A549 (cell line): ENCODE measurements at regions not wholly inside any gene's neighbourhood (a gene's known extent, or its start where the extent isn't known, plus 50 kb on each side); places are given as distances from the start of the nearest gene placed in this dataset.

Experiments
- ATAC-seq, 2 experiments: fragments of 200-7000 bp in 1 of 2; fragments of >200 bp in 1 of 2; cut with Nextera tagmentation in 1 of 2; cut with Tn5 transposase in 1 of 2; 3 replicates each; pipeline versions ENCODE4 v1.8.0 to v1.9.1; 2018 to 2020; ENCODE audit warnings: mild to moderate bottlenecking in 1 of 2, moderate library complexity in 1 of 2
- CTCF ChIA-PET: fragments of 300-600 bp; sonication (Branson Sonifier 250); formaldehyde crosslinking; extraction: SDS; loops from one replicate; lab custom pipeline; 2021; ENCODE audit warnings: antibody characterized with exemption, inconsistent platforms; lab: Yijun Ruan, JAX
- POLR2A ChIA-PET: fragments of 350-600 bp; formaldehyde crosslinking; extraction: SDS; loops from one replicate; lab custom pipeline; 2021; ENCODE audit warnings: antibody characterized with exemption, inconsistent platforms; lab: Yijun Ruan, JAX
- DNase-seq, 2 experiments: peaks; one replicate each; pipeline versions ENCODE4 v3.0.0 to v3.0.0-alpha.2; 2011 to 2016; ENCODE audit warnings: low read depth in 1 of 2, low spot score in 1 of 2
- FAIRE-seq: peaks from 2 replicates; lab custom pipeline; 2011; peaks lifted over from hg19 to GRCh38; lab: Jason Lieb, UNC
- H3K27ac ChIP-seq, 2 experiments: fragments of >200 bp; sonication (Bioruptor Twin); formaldehyde crosslinking; 3 replicates each; pipeline ENCODE4 v1.5.1; 2016 to 2017
- H3K4me1 ChIP-seq: fragments of >200 bp; sonication (Bioruptor Twin); formaldehyde crosslinking; 3 replicates; pipeline ENCODE4 v1.6.1; 2016
- H3K4me2 ChIP-seq: fragments of >200 bp; sonication (Bioruptor Twin); formaldehyde crosslinking; 3 replicates; pipeline ENCODE4 v1.6.1; 2016
- H3K4me3 ChIP-seq: fragments of >200 bp; sonication (Bioruptor Twin); formaldehyde crosslinking; 3 replicates; pipeline ENCODE4 v1.5.1; 2016
- H3K9me3 ChIP-seq: fragments of >200 bp; sonication (Bioruptor Twin); formaldehyde crosslinking; 3 replicates; pipeline ENCODE4 v1.6.1; 2016
- BHLHE40 ChIP-seq: IDR thresholded peaks from 2 replicates; pipeline ENCODE4 v1.6.1; 2012; ENCODE audit warnings: low read depth, low read length, inconsistent platforms
- CEBPB ChIP-seq, 2 experiments: fragments of >200 bp in 1 of 2; sonication (Bioruptor Twin) in 1 of 2; formaldehyde crosslinking in 1 of 2; IDR thresholded peaks; 2 replicates each; pipeline ENCODE4 v1.6.1; 2012 to 2016
- CHD2 ChIP-seq: fragments of 150-350 bp; IDR thresholded peaks from 2 replicates; pipeline ENCODE4 v1.6.1; 2014; ENCODE audit warnings: low read length; ENCODE audit not compliant: partially characterized antibody
- CHD4 ChIP-seq: fragments of 200-600 bp; sonication (generic); IDR thresholded peaks from 2 replicates; pipeline ENCODE4 v1.6.1; 2016; ENCODE audit warnings: antibody characterized with exemption, mild to moderate bottlenecking, borderline replicate concordance
- EHMT2 ChIP-seq: fragments of 200-600 bp; sonication (generic); IDR thresholded peaks from 2 replicates; pipeline ENCODE4 v1.6.1; 2016; ENCODE audit warnings: antibody characterized with exemption, low read depth, mild to moderate bottlenecking, moderate library complexity
- EP300 ChIP-seq, 2 experiments: fragments of >200 bp; sonication (Bioruptor Twin); formaldehyde crosslinking; IDR thresholded peaks; 2 replicates in 1 of 2; 3 replicates in 1 of 2; pipeline ENCODE4 v1.6.1; 2016 to 2017
- JUN ChIP-seq, 2 experiments: fragments of >200 bp; sonication (Bioruptor Twin); formaldehyde crosslinking; IDR thresholded peaks; 2 replicates in 1 of 2; 3 replicates in 1 of 2; pipeline ENCODE4 v1.6.1; 2016 to 2017
- JUNB ChIP-seq: fragments of >200 bp; sonication (Bioruptor Twin); formaldehyde crosslinking; IDR thresholded peaks from 2 replicates; pipeline ENCODE4 v1.6.1; 2016
- KDM1A ChIP-seq: fragments of 200-600 bp; sonication (generic); IDR thresholded peaks from 2 replicates; pipeline ENCODE4 v1.6.1; 2016; ENCODE audit warnings: low read depth, mild to moderate bottlenecking
- MAFK ChIP-seq: fragments of 450-650 bp; IDR thresholded peaks from 2 replicates; pipeline ENCODE4 v1.6.1; 2014; ENCODE audit not compliant: partially characterized antibody
- MAZ ChIP-seq: fragments of 150-350 bp; IDR thresholded peaks from 2 replicates; pipeline ENCODE4 v1.6.1; 2014; ENCODE audit warnings: antibody characterized with exemption, low read depth, low read length, borderline replicate concordance
- MYC ChIP-seq: IDR thresholded peaks from 2 replicates; pipeline ENCODE4 v1.6.1; 2012; ENCODE audit warnings: mild to moderate bottlenecking, inconsistent platforms, low read length, improper control_type of control experiment, borderline replicate concordance
- NR3C1 ChIP-seq: fragments of >200 bp; sonication (Bioruptor Twin); formaldehyde crosslinking; IDR thresholded peaks from 3 replicates; pipeline ENCODE4 v1.6.1; 2017
- POLR2AphosphoS2 ChIP-seq: conservative IDR thresholded peaks from 2 replicates; pipeline ENCODE4 v1.6.1; 2012; ENCODE audit warnings: low read length, improper control_type of control experiment, inconsistent platforms
- RAD21 ChIP-seq, 2 experiments: fragments of >200 bp in 1 of 2; sonication (Bioruptor Twin) in 1 of 2; formaldehyde crosslinking in 1 of 2; IDR thresholded peaks in 1 of 2; conservative IDR thresholded peaks in 1 of 2; 2 replicates in 1 of 2; 3 replicates in 1 of 2; pipeline ENCODE4 v1.6.1; 2012 to 2018; ENCODE audit warnings: inconsistent platforms in 1 of 2
- RCOR1 ChIP-seq: fragments of 150-350 bp; IDR thresholded peaks from 2 replicates; pipeline ENCODE4 v1.6.1; 2014; ENCODE audit warnings: antibody characterized with exemption, low read length, low read depth
- RFX5 ChIP-seq: fragments of 450-650 bp; IDR thresholded peaks from 2 replicates; pipeline ENCODE4 v1.7.1; 2014; ENCODE audit warnings: antibody characterized with exemption, mild to moderate bottlenecking, moderate library complexity
- RNF2 ChIP-seq: fragments of 200-600 bp; sonication (generic); IDR thresholded peaks from 2 replicates; pipeline ENCODE4 v1.6.1; 2016; ENCODE audit warnings: low read depth, mild to moderate bottlenecking, antibody characterized with exemption, moderate library complexity, borderline replicate concordance
- SMC3 ChIP-seq: fragments of >200 bp; sonication (Bioruptor Twin); formaldehyde crosslinking; IDR thresholded peaks from 3 replicates; pipeline ENCODE4 v1.6.1; 2018; ENCODE audit warnings: inconsistent platforms
- SREBF2 ChIP-seq: fragments of 450-650 bp; IDR thresholded peaks from 2 replicates; pipeline ENCODE4 v1.6.1; 2014; ENCODE audit warnings: mild to moderate bottlenecking, moderate library complexity
- ZC3H11A ChIP-seq: fragments of 450-650 bp; IDR thresholded peaks from 2 replicates; pipeline ENCODE4 v1.6.1; 2014; ENCODE audit warnings: antibody characterized with exemption, mild to moderate bottlenecking
- ZNF302 ChIP-seq: fragments of 250-450 bp; sonication (Bioruptor Pico); IDR thresholded peaks from 2 replicates; pipeline ENCODE4 v1.9.0; 2021; ENCODE audit warnings: inconsistent platforms, mild to moderate bottlenecking, moderate library complexity
- WGBS: methylation state at CpG from one replicate; pipeline ENCODE4 v1.1.6; 2017; ENCODE audit errors: missing lambda C conversion rate; 5-methylcytosine and 5-hydroxymethylcytosine counted together
- TF ChIP-seq, protein P1 (sequence below): fragments of 250-450 bp; sonication (Bioruptor Pico); IDR thresholded peaks from 2 replicates; pipeline ENCODE4 v1.5.0; 2020; ENCODE audit warnings: low read depth, mild to moderate bottlenecking, moderate library complexity
- TF ChIP-seq, protein P2 (sequence below): IDR thresholded peaks from 2 replicates; pipeline ENCODE4 v1.6.1; 2012; ENCODE audit warnings: low read depth, borderline replicate concordance
- TF ChIP-seq, protein P3 (sequence below): IDR thresholded peaks from 2 replicates; pipeline ENCODE4 v1.6.1; 2012
- TF ChIP-seq, protein P4 (sequence below): IDR thresholded peaks from 2 replicates; pipeline ENCODE4 v1.6.1; 2012
- TF ChIP-seq, protein P5 (sequence below): fragments of 450-650 bp; IDR thresholded peaks from 2 replicates; pipeline ENCODE4 v1.6.1; 2014; ENCODE audit warnings: antibody characterized with exemption

DNA sequence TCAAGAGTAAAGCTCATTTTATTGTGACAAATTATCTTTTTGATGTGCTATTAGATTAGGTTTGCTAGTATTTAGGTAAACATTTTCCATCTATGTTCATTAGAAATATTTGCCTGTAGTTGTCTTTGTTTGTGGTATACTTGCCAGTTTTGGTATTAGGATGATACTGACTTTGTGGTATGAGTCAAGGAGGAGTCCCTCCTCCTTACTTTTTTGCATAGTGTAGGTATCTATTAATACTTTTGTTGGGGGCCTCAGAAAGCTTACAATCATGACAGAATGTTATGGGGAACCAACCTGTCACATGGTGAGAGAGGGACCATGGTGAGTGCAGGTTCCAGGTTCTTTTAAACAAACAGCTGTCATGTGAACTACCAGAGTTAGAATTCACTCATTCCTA lies 102.1 kb downstream of the ZWINT start:
- FAIRE-seq, result no peak
- H3K9me3 ChIP-seq, result no peaks in the 10 kb centered on the region; the same call in 2 of the 3 replicates
- CTCF ChIA-PET, result no interaction called here
- no peak overlapping the region for H3K4me2 ChIP-seq
- no peak overlapping the region for H3K27ac ChIP-seq
- no peak for DNase-seq
- no peaks in the 10 kb centered on the region for H3K4me1 ChIP-seq
- POLR2A ChIA-PET, result no interaction called here
- H3K4me3 ChIP-seq, result no peak overlapping the region
- no peak for TF ChIP-seq EHMT2
- TF ChIP-seq ZNF302 (CRISPR knock-in tag), result no peak
- TF ChIP-seq, protein P1, sequence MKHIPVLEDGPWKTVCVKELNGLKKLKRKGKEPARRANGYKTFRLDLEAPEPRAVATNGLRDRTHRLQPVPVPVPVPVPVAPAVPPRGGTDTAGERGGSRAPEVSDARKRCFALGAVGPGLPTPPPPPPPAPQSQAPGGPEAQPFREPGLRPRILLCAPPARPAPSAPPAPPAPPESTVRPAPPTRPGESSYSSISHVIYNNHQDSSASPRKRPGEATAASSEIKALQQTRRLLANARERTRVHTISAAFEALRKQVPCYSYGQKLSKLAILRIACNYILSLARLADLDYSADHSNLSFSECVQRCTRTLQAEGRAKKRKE (CRISPR knock-in tag), result no peak
- no peak for TF ChIP-seq RCOR1
- no peak for TF ChIP-seq KDM1A
- TF ChIP-seq, protein P2, sequence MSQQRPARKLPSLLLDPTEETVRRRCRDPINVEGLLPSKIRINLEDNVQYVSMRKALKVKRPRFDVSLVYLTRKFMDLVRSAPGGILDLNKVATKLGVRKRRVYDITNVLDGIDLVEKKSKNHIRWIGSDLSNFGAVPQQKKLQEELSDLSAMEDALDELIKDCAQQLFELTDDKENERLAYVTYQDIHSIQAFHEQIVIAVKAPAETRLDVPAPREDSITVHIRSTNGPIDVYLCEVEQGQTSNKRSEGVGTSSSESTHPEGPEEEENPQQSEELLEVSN, result no peak
- no peak for TF ChIP-seq SMC3
- TF ChIP-seq JUNB, result no peak
- no peak for TF ChIP-seq EP300 (IDR thresholded peaks at IDR 0.05)
- no peak for TF ChIP-seq MYC
- no peak for TF ChIP-seq RFX5
- TF ChIP-seq POLR2AphosphoS2, result no peak
- TF ChIP-seq JUN (IDR thresholded peaks at IDR 0.05), result no peak
- TF ChIP-seq, protein P3, sequence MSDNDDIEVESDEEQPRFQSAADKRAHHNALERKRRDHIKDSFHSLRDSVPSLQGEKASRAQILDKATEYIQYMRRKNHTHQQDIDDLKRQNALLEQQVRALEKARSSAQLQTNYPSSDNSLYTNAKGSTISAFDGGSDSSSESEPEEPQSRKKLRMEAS, result no peak
- TF ChIP-seq, protein P4, sequence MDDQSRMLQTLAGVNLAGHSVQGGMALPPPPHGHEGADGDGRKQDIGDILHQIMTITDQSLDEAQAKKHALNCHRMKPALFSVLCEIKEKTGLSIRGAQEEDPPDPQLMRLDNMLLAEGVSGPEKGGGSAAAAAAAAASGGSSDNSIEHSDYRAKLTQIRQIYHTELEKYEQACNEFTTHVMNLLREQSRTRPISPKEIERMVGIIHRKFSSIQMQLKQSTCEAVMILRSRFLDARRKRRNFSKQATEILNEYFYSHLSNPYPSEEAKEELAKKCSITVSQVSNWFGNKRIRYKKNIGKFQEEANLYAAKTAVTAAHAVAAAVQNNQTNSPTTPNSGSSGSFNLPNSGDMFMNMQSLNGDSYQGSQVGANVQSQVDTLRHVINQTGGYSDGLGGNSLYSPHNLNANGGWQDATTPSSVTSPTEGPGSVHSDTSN, result no peak
- no peak for TF ChIP-seq ZC3H11A
- no peak for TF ChIP-seq BHLHE40
- no peak for TF ChIP-seq CEBPB (IDR thresholded peaks at IDR 0.05)
- TF ChIP-seq MAZ, result no peak
- TF ChIP-seq MAFK, result no peak
- no peak for ATAC-seq

DNA sequence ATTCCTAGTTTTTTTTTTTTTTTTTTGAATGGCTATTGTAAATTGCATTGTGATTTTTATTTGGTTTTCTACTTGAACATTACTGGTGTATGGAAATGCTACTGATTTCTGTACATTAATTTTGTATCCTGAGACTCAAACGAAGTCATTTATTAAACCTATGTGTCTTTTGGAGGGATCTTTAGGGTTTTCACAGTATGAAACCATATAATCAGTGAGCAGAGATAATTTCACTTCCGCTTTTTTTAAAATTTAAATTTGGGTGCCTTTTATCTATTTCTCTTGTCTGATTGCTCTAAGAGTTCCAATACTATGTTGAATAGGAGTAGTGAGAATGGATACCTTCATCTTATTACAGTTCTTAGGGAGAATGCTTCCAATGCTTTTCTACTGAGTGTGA lies 102.7 kb downstream of the ZWINT start:
- ATAC-seq (no peak), DNase-seq (no peak), FAIRE-seq (no peak)
- Histone ChIP-seq H3K4me1 (no peaks in the 10 kb centered on the region), H3K4me2 (no peak overlapping the region), H3K9me3 (no peaks in the 10 kb centered on the region; the same call in 2 of the 3 replicates), H3K27ac (no peak overlapping the region), H3K4me3 (no peak overlapping the region)
- TF ChIP-seq NR3C1 (no peak), MYC (no peak), CHD2 (no peak), ZC3H11A (no peak), SREBF2 (no peak), BHLHE40 (no peak)
- TF ChIP-seq, protein P5, sequence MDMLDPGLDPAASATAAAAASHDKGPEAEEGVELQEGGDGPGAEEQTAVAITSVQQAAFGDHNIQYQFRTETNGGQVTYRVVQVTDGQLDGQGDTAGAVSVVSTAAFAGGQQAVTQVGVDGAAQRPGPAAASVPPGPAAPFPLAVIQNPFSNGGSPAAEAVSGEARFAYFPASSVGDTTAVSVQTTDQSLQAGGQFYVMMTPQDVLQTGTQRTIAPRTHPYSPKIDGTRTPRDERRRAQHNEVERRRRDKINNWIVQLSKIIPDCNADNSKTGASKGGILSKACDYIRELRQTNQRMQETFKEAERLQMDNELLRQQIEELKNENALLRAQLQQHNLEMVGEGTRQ, result no peak
- POLR2A ChIA-PET, result no interaction called here
- 22% methylated on average over 2 of the region's 2 CpGs for WGBS
- CTCF ChIA-PET, result no interaction called here

DNA sequence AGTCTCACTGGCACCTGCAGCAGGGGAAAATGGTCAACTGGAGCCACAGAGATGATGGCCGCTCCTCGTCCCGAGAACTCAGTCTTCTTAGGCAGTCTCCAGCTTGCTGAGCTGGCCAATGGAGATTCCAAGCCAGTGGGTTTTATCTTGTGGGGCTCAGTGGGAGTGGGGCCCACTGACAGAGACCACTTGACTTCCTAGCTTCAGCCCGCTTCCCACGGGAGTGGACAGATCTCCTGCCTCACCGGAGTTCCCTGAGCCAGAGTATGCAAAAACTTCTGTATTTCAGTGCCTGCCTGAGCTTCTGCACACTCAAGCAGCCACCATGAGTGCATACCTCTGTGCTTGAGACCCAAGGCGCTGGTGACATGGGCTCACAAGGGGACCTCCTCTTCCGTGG lies 105.8 kb downstream of the ZWINT start:
- no peak overlapping the region for H3K27ac ChIP-seq
- no peaks in the 10 kb centered on the region; the same call in 2 of the 3 replicates for H3K9me3 ChIP-seq
- no peak for FAIRE-seq
- TF ChIP-seq CHD4 (no peak), RAD21 (conservative IDR thresholded peaks at IDR 0.05 in 1 of 2, IDR thresholded peaks at IDR 0.05 in 1 of 2) (no peak), MAFK (no peak), RNF2 (no peak), POLR2AphosphoS2 (no peak), MAZ (no peak)
- TF ChIP-seq, protein P1 (CRISPR knock-in tag), result no peak
- POLR2A ChIA-PET, result no interaction called here
- H3K4me3 ChIP-seq, result no peak overlapping the region
- no peak for DNase-seq
- no peaks in the 10 kb centered on the region for H3K4me1 ChIP-seq
- no peak for ATAC-seq
- 12% methylated on average over 4 of the region's 8 CpGs for WGBS
- no peak overlapping the region for H3K4me2 ChIP-seq
- CTCF ChIA-PET, result no interaction called here
